Keratinocyte (primary cell): ENCODE measurements at regions not wholly inside any gene's neighbourhood (a gene's known extent, or its start where the extent isn't known, plus 50 kb on each side); places are given as distances from the start of the nearest gene placed in this dataset.

ENCODE experiments used
- DNase-seq: peaks from one replicate; pipeline ENCODE4 v3.0.0-alpha.2; 2011; ENCODE audit warnings: low read depth, missing footprints, low spot score
- FAIRE-seq: peaks from 2 replicates; lab custom pipeline; 2011; peaks lifted over from hg19 to GRCh38; lab: Jason Lieb, UNC
- H2AFZ ChIP-seq: 2 replicates; pipeline ENCODE4 v1.6.0; 2012; ENCODE audit warnings: low read length, control low read depth, inconsistent platforms; ENCODE audit not compliant: control insufficient read depth
- H3K27ac ChIP-seq: 2 replicates; pipeline ENCODE4 v1.5.1; 2011; ENCODE audit warnings: low read length; ENCODE audit not compliant: control insufficient read depth, insufficient read depth
- H3K27me3 ChIP-seq: 3 replicates; pipeline ENCODE4 v1.6.0; 2011; ENCODE audit warnings: low read length; ENCODE audit not compliant: control insufficient read depth, insufficient read depth; ENCODE audit errors: extremely low read depth
- H3K36me3 ChIP-seq, 2 experiments: 2 replicates in 1 of 2; 3 replicates in 1 of 2; pipeline ENCODE4 v1.5.1; 2011; ENCODE audit warnings: low read length in 2 of 2, mild to moderate bottlenecking in 1 of 2; ENCODE audit not compliant: control insufficient read depth in 2 of 2, insufficient read depth in 2 of 2; ENCODE audit errors: extremely low read depth in 1 of 2
- H3K4me1 ChIP-seq: 3 replicates; pipeline ENCODE4 v1.5.1; 2011; ENCODE audit warnings: low read length; ENCODE audit not compliant: control insufficient read depth, insufficient read depth; ENCODE audit errors: extremely low read depth
- H3K4me2 ChIP-seq: 3 replicates; pipeline ENCODE4 v1.6.0; 2011; ENCODE audit warnings: low read depth, low read length; ENCODE audit not compliant: control insufficient read depth, insufficient read depth; ENCODE audit errors: extremely low read depth
- H3K4me3 ChIP-seq, 3 experiments: fragments of 200-600 bp in 1 of 3; sonication (generic) in 1 of 3; 2 replicates in 2 of 3; 3 replicates in 1 of 3; pipeline ENCODE4 v1.5.1; 2011 to 2016; ENCODE audit warnings: low read length in 3 of 3, mild to moderate bottlenecking in 3 of 3, control low read depth in 2 of 3, inconsistent platforms in 1 of 3, low read depth in 1 of 3, mixed read lengths in 1 of 3, mixed run types in 1 of 3, moderate library complexity in 1 of 3; ENCODE audit not compliant: control insufficient read depth in 2 of 3, insufficient read depth in 2 of 3; ENCODE audit errors: extremely low read depth in 1 of 3
- H3K79me2 ChIP-seq: 2 replicates; pipeline ENCODE4 v1.6.0; 2012; ENCODE audit warnings: low read length; ENCODE audit not compliant: control insufficient read depth, insufficient read depth
- H3K9ac ChIP-seq: 3 replicates; pipeline ENCODE4 v1.6.0; 2011; ENCODE audit warnings: low read length; ENCODE audit not compliant: control insufficient read depth, insufficient read depth; ENCODE audit errors: extremely low read depth
- H3K9me1 ChIP-seq: 3 replicates; pipeline ENCODE4 v1.6.0; 2011; ENCODE audit warnings: low read length; ENCODE audit not compliant: control insufficient read depth, insufficient read depth; ENCODE audit errors: extremely low read depth
- H3K9me3 ChIP-seq: 2 replicates; pipeline ENCODE4 v1.5.1; 2012; ENCODE audit warnings: low read depth, low read length; ENCODE audit not compliant: control insufficient read depth
- H4K20me1 ChIP-seq: 3 replicates; pipeline ENCODE4 v1.6.0; 2011; ENCODE audit warnings: low read length; ENCODE audit not compliant: control insufficient read depth, insufficient read depth; ENCODE audit errors: extremely low read depth
- EZH2 ChIP-seq: IDR thresholded peaks from one replicate; pipeline ENCODE4 v1.6.1; 2012; ENCODE audit warnings: inconsistent platforms, mild to moderate bottlenecking, low read length, moderate library complexity
- dilution Hi-C: fragments of 300-500 bp; cut with MboI; formaldehyde crosslinking; loops from one replicate; pipeline ENCODE4 v1.7.0; 2020; ENCODE audit warnings: low sequenced_read_pairs; ENCODE audit not compliant: extremely low pct_ligation_motif_present
- TF ChIP-seq, protein P1 (sequence below), 3 experiments: IDR thresholded peaks in 1 of 3; conservative IDR thresholded peaks in 1 of 3; optimal IDR thresholded peaks in 1 of 3; 2 replicates in 2 of 3; 3 replicates in 1 of 3; pipeline versions ENCODE3 to v1.5.1; 2011; ENCODE audit warnings: low read length in 3 of 3, mild to moderate bottlenecking in 3 of 3, moderate library complexity in 2 of 3, control low read depth in 1 of 3, inconsistent platforms in 1 of 3; ENCODE audit not compliant: insufficient read depth in 2 of 3; ENCODE audit errors: extremely low read depth in 1 of 3

GRCh38 chr5:159553792-159554191, 223.5 kb upstream of the IL12B start:
- H3K27me3 ChIP-seq = no peaks in the 10 kb centered on the region
- FAIRE-seq = no peak
- H3K79me2 ChIP-seq = no peaks in the 10 kb centered on the region
- no peak overlapping the region for H2AFZ ChIP-seq
- no peaks in the 10 kb centered on the region for H4K20me1 ChIP-seq
- TF ChIP-seq, protein P1, sequence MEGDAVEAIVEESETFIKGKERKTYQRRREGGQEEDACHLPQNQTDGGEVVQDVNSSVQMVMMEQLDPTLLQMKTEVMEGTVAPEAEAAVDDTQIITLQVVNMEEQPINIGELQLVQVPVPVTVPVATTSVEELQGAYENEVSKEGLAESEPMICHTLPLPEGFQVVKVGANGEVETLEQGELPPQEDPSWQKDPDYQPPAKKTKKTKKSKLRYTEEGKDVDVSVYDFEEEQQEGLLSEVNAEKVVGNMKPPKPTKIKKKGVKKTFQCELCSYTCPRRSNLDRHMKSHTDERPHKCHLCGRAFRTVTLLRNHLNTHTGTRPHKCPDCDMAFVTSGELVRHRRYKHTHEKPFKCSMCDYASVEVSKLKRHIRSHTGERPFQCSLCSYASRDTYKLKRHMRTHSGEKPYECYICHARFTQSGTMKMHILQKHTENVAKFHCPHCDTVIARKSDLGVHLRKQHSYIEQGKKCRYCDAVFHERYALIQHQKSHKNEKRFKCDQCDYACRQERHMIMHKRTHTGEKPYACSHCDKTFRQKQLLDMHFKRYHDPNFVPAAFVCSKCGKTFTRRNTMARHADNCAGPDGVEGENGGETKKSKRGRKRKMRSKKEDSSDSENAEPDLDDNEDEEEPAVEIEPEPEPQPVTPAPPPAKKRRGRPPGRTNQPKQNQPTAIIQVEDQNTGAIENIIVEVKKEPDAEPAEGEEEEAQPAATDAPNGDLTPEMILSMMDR (optimal IDR thresholded peaks at IDR 0.05 in 1 of 3, IDR thresholded peaks at IDR 0.05 in 1 of 3, conservative IDR thresholded peaks at IDR 0.05 in 1 of 3; ENCODE audit: extremely low read depth in 1 of 3, insufficient read depth in 2 of 3, low read length in 3 of 3) = no peak
- no peak for TF ChIP-seq EZH2
- dilution Hi-C loops = no loop called here
- DNase-seq = no peak
- H3K4me2 ChIP-seq = no peak overlapping the region
- H3K4me3 ChIP-seq = no peak overlapping the region
- H3K27ac ChIP-seq = no peak overlapping the region
- H3K4me1 ChIP-seq = no peaks in the 10 kb centered on the region
- no peaks in the 10 kb centered on the region for H3K9me1 ChIP-seq
- no peaks in the 10 kb centered on the region for H3K9me3 ChIP-seq
- no peaks in the 10 kb centered on the region for H3K36me3 ChIP-seq
- no peak overlapping the region for H3K9ac ChIP-seq

GRCh38 chr5:159555084-159555483, 224.8 kb upstream of the IL12B start:
- Histone ChIP-seq H3K27ac (no peak overlapping the region), H3K36me3 (no peaks in the 10 kb centered on the region), H3K4me1 (no peaks in the 10 kb centered on the region), H4K20me1 (no peaks in the 10 kb centered on the region), H3K4me2 (no peak overlapping the region), H3K4me3 (no peak overlapping the region), H2AFZ (no peak overlapping the region), H3K79me2 (no peaks in the 10 kb centered on the region), H3K9me1 (no peaks in the 10 kb centered on the region), H3K9ac (no peak overlapping the region), H3K9me3 (no peaks in the 10 kb centered on the region), H3K27me3 (no peaks in the 10 kb centered on the region)
- dilution Hi-C loops = no loop called here
- FAIRE-seq = no peak
- TF ChIP-seq, protein P1 (optimal IDR thresholded peaks at IDR 0.05 in 1 of 3, IDR thresholded peaks at IDR 0.05 in 1 of 3, conservative IDR thresholded peaks at IDR 0.05 in 1 of 3; ENCODE audit: extremely low read depth in 1 of 3, insufficient read depth in 2 of 3, low read length in 3 of 3) = no peak
- no peak for TF ChIP-seq EZH2
- no peak for DNase-seq
